IPS-18a (cell line): ENCODE measurements at regions not wholly inside any gene's neighbourhood (a gene's known extent, or its start where the extent isn't known, plus 50 kb on each side); places are given as distances from the start of the nearest gene placed in this dataset.
"Not testable (repeated sequence)": the region's sequence is repeated elsewhere in the genome, so short reads cannot be mapped to it uniquely, and the experiment has no call there.

ENCODE experiments used
- H3K27ac ChIP-seq: one replicate; pipeline ENCODE4 v1.5.1; 2013; ENCODE audit warnings: low read length
- H3K27me3 ChIP-seq: one replicate; pipeline ENCODE4 v1.6.1; 2013; ENCODE audit warnings: mild to moderate bottlenecking, low read length; ENCODE audit not compliant: control insufficient read depth, insufficient read depth
- H3K36me3 ChIP-seq: one replicate; pipeline ENCODE4 v1.6.1; 2013; ENCODE audit warnings: low read depth, low read length; ENCODE audit not compliant: control insufficient read depth
- H3K4me1 ChIP-seq: one replicate; pipeline ENCODE4 v1.6.1; 2013; ENCODE audit warnings: low read depth, low read length; ENCODE audit not compliant: control insufficient read depth
- H3K4me3 ChIP-seq: one replicate; pipeline ENCODE4 v1.5.1; 2013; ENCODE audit warnings: low read length
- H3K9ac ChIP-seq: one replicate; pipeline ENCODE4 v1.6.1; 2013; ENCODE audit warnings: mild to moderate bottlenecking, low read length, moderate library complexity
- H3K9me3 ChIP-seq: one replicate; pipeline ENCODE4 v1.6.1; 2013; ENCODE audit warnings: low read depth, low read length; ENCODE audit not compliant: control insufficient read depth

DNA sequence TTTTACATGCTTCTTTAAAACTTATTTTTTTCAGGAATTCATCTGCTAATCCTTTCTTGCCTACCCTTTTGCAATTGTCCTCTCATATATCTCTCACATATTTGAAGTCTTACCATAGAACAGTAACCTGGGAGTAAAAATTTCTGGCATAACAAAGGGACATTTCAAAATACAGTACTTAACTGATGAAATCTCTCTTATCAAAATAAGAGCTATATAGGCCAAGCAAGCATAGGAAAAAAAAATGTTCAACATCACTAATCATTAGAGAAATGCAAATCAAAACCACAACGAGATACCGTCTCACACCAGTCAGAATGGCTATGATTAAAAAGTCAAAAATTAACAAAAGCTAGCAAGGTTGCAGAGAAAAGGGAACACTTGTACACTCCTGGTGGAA, 2062.7 kb upstream of the CDH6 start:
- Histone ChIP-seq H3K4me1 (no peaks in the 10 kb centered on the region), H3K9ac (no peak overlapping the region), H3K27ac (no peak overlapping the region), H3K9me3 (peaks cover 4% of the 10 kb centered on the region), H3K4me3 (no peak overlapping the region), H3K36me3 (no peaks in the 10 kb centered on the region), H3K27me3 (no peaks in the 10 kb centered on the region)

GRCh38 chr5:29127524-29128156, 2065.8 kb upstream of the CDH6 start:
- H3K4me3 ChIP-seq, H3K4me1 ChIP-seq, H3K36me3 ChIP-seq, H3K9me3 ChIP-seq, H3K27ac ChIP-seq, H3K27me3 ChIP-seq, H3K9ac ChIP-seq: not testable (repeated sequence)

GRCh38 chr5:29126462-29126861, 2067.0 kb upstream of the CDH6 start:
- not testable (repeated sequence) for H3K9ac ChIP-seq

GRCh38 chr5:29122306-29122705, 2071.2 kb upstream of the CDH6 start:
- no peak overlapping the region for H3K27ac ChIP-seq
- H3K4me3 ChIP-seq: no peak overlapping the region
- peaks cover 4% of the 10 kb centered on the region for H3K4me1 ChIP-seq
- H3K9ac ChIP-seq: no peak overlapping the region
- no peaks in the 10 kb centered on the region for H3K9me3 ChIP-seq
- no peaks in the 10 kb centered on the region for H3K36me3 ChIP-seq
- H3K27me3 ChIP-seq: no peaks in the 10 kb centered on the region

More at GRCh38 chr5:29126462-29126861, 2067.0 kb upstream of the CDH6 start:
- H3K36me3 ChIP-seq, H3K9me3 ChIP-seq, H3K27me3 ChIP-seq, H3K4me1 ChIP-seq, H3K4me3 ChIP-seq, H3K27ac ChIP-seq: not testable (repeated sequence)

GRCh38 chr5:29114331-29114768, 2076.0 kb upstream of the CDH9 start:
- no peaks in the 10 kb centered on the region for H3K36me3 ChIP-seq
- H3K9ac ChIP-seq: no peak overlapping the region
- no peaks in the 10 kb centered on the region for H3K9me3 ChIP-seq
- H3K27ac ChIP-seq: no peak overlapping the region
- H3K4me3 ChIP-seq: no peak overlapping the region
- H3K4me1 ChIP-seq: no peaks in the 10 kb centered on the region
- no peaks in the 10 kb centered on the region for H3K27me3 ChIP-seq

GRCh38 chr5:29113516-29113915, 2075.1 kb upstream of the CDH9 start:
- Histone ChIP-seq H3K27me3 (no peaks in the 10 kb centered on the region), H3K9ac (no peak overlapping the region), H3K4me3 (no peak overlapping the region), H3K9me3 (no peaks in the 10 kb centered on the region), H3K4me1 (no peaks in the 10 kb centered on the region), H3K36me3 (no peaks in the 10 kb centered on the region), H3K27ac (no peak overlapping the region)

GRCh38 chr5:29099585-29099984, 2061.2 kb upstream of the CDH9 start:
- Histone ChIP-seq H3K36me3 (no peaks in the 10 kb centered on the region), H3K4me1 (peaks cover 6% of the 10 kb centered on the region), H3K27ac (no peak overlapping the region), H3K9ac (no peak overlapping the region), H3K27me3 (no peaks in the 10 kb centered on the region), H3K9me3 (no peaks in the 10 kb centered on the region), H3K4me3 (no peak overlapping the region)

DNA sequence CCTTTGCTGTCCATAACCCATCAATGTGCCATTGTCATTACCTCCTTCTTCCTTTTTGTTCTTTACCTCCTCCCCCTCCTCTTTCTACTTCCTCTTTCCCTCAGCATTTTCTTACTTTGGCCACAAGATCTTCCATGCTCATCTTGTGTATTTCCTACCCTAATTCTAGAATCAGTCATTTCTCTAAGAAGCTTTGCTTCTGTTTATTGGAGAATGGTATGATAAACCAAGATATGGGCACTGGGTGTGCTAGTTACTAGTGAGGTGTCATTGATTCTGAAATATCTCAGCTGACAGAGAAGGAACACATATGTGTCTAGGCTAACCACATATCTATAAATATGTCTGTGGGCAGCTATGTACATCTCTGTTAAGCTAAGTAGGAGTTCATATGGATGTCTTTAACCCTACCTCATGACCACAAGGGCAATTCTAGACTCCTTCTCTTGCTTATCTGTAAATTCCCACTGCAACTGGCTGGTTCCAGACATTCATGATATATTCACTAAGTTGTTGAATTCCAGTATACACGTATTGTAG, 2051.3 kb upstream of the CDH9 start:
- Histone ChIP-seq H3K27ac (no peak overlapping the region), H3K9me3 (no peaks in the 10 kb centered on the region), H3K4me3 (no peak overlapping the region), H3K36me3 (no peaks in the 10 kb centered on the region), H3K9ac (no peak overlapping the region), H3K27me3 (no peaks in the 10 kb centered on the region), H3K4me1 (no peaks in the 10 kb centered on the region)

GRCh38 chr5:29085142-29085541, 2046.8 kb upstream of the CDH9 start:
- Histone ChIP-seq H3K4me1 (no peaks in the 10 kb centered on the region), H3K9ac (no peak overlapping the region), H3K27me3 (no peaks in the 10 kb centered on the region), H3K36me3 (no peaks in the 10 kb centered on the region), H3K9me3 (no peaks in the 10 kb centered on the region), H3K4me3 (no peak overlapping the region), H3K27ac (no peak overlapping the region)

GRCh38 chr5:29079771-29080170, 2041.4 kb upstream of the CDH9 start:
- no peaks in the 10 kb centered on the region for H3K27me3 ChIP-seq
- no peaks in the 10 kb centered on the region for H3K4me1 ChIP-seq
- H3K27ac ChIP-seq: no peak overlapping the region
- H3K36me3 ChIP-seq: no peaks in the 10 kb centered on the region
- no peaks in the 10 kb centered on the region for H3K9me3 ChIP-seq
- H3K9ac ChIP-seq: no peak overlapping the region
- H3K4me3 ChIP-seq: no peak overlapping the region

DNA sequence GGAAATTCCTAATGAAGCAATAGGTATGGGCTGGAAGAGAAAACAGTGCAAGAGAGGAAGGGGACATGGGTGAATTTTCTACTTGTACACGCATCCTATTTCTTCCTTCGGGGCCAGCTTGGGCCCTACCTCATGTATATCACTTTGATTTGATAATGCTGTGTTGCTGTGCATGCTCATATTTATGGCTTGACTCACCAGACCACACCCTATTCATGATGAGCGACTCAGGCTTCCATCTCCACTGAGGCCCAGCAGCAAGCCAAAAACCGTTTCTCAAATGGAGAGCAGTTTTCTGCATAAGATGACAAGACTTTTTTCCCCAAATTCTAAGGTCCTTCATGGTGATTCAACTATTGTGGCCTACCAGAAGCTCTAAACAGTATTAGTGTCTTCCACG, 2039.1 kb upstream of the CDH9 start:
- no peak overlapping the region for H3K4me3 ChIP-seq
- no peak overlapping the region for H3K27ac ChIP-seq
- no peaks in the 10 kb centered on the region for H3K4me1 ChIP-seq
- no peaks in the 10 kb centered on the region for H3K27me3 ChIP-seq
- no peaks in the 10 kb centered on the region for H3K36me3 ChIP-seq
- no peaks in the 10 kb centered on the region for H3K9me3 ChIP-seq
- H3K9ac ChIP-seq: no peak overlapping the region

DNA sequence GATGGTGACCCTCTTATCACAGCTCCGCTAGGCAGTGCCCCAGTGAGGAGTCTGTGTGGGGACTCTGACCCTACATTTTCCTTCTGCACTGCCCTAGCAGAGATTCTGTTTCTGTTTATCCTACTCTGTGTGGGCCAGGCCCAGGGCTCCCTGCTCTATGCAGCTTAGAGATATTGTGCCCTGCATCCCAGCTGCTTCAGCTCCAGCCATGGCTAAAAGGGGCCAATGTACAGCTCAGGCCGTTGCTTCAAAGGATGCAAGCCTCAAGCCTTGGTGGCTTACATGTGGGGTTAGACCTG, 2030.7 kb upstream of the CDH9 start:
- Histone ChIP-seq H3K27me3 (no peaks in the 10 kb centered on the region), H3K27ac (no peak overlapping the region), H3K4me3 (no peak overlapping the region), H3K9ac (no peak overlapping the region), H3K9me3 (no peaks in the 10 kb centered on the region), H3K36me3 (no peaks in the 10 kb centered on the region), H3K4me1 (no peaks in the 10 kb centered on the region)
